ENCODE measurements at regions not wholly inside any gene's neighbourhood (a gene's known extent, or its start where the extent isn't known, plus 50 kb on each side); places are given as distances from the start of the nearest gene placed in this dataset.
"Not testable (repeated sequence)": the region's sequence is repeated elsewhere in the genome, so short reads cannot be mapped to it uniquely, and the experiment has no call there.

DNA sequence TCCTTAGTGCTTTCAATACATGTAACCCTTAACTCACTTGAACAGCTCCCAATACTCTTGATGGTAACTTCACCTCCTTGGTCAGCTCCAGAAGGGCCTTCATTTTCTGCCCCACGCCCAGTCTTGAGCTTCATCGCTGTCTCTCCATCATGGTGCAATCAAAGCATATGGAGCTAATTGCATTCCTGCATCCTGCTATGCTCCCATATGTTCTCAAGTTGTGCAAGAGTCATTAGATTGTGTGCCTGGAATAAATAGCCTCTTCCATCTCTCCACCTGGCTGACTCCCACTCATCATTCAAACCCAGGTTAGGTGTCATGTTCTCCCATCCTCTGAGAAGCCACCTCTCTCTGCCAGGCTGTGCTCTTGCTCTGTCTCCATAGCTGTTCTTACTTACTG is 364.5 kb upstream of the RGPD4 start:
- no peak for DNase-seq (ENCODE audit: low read depth)

DNA sequence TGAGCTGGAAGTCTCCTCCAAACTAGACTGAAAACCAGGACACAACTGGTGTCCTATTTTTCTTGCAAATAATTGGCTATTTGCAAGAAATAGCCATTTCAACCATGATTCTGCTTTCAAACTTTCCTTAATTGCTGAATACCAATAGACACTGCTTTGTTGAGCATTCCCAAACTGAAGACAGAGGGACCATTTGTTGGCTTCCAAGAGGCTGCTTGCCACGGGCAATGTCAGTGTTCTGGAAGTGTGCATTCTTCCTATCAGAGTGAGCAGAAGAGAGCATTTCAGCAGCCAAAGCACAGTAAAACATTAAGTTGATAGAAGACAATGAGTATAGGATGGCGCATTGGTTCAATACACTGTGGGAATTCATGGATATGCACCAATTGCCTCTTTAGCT is 360.5 kb upstream of the RGPD4 start:
- DNase-seq (ENCODE audit: low read depth), result no peak

DNA sequence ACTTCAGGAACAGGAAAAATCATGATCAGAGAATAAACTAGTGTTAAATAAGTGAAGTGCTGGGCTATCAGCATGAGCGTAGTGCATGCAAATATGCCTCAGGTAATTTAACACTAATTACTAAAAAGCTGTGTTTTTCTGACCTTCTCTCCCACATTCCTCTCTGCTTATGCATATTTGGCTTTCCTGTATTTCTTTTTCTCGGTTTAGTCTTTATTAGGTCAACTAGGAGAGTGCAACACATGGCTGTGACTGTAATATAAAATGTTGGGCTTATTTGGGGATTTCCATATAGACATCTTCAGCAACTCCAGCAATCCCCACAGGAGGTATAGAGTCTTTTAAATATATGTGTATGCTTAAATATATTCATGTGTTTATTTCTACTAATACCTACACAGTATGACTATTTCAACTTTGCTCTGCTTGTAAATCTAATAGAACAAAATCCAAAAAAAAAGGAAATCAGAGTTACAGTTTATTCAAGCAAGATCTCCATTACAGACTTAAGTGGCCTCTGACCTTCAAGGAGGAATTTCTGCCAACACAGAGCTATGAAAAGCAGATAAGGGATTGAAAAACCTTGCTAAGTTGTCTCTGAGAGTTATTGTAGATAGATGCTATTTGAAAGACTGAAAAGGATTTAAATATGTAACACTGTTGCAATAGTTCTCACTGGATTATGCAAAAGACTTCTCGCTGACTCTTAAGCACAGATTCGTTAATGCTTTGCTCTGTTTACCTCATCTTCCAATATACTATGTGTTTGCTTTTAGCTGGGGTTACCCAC is 359.5 kb upstream of the RGPD4 start:
- no peak for DNase-seq (ENCODE audit: low read depth)

DNA sequence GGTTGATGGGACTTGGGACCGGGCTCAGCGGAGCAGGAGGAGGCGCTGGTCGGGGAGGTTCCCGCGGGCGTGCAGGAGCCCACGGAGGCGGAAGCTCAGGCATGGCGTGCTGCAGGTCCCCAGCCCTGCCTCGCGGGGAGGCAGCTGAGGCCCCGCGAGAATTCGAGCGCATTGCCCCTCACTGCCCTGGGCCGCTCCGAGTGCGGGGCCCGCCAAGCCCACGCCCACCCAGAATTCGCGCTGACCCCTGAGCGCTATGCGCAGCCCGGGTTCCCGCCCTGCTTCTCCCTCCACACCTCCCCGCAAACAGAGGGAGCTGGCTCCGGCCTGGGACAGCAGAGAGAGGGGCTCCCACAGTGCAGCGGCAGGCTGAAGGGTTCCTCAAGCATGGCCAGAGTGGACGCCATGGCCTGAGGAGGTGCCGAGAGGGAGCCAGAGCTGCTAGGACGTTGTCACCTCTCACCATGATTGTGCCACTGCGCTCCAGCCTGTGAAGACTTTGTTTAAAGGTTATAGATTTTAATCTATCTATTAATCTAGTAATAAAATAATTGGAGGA is 357.2 kb upstream of the RGPD4 start:
- no peak for DNase-seq (ENCODE audit: low read depth)

DNA sequence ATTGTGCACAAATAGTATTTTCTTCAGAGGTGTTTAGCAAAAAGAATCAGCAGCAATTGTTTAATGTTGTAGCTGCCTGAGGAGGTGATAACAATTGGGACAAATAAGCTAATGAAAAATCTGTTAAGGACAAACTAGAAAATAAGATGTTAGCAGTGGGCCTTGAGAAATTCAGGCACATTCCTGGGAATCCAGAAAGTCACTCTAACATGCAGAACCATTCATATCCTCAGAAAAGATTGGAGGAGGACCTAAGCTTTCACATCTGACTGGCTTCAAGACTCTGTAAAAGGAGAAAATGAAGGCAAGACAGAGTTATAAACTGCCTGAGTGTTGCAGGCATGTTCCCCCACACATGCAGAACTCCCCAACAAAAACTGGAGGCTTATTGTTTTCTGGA is 353.5 kb upstream of the RGPD4 start:
- DNase-seq (ENCODE audit: low read depth), result no peak

- no peak for DNase-seq (ENCODE audit: low read depth)
These were observed 350.8 kb upstream of the RGPD4 start for GRCh38 chr2:107475859-107476258.

GRCh38 chr2:107502539-107502938 is 324.2 kb upstream of the RGPD4 start:
- DNase-seq (ENCODE audit: low read depth), result no peak

DNA sequence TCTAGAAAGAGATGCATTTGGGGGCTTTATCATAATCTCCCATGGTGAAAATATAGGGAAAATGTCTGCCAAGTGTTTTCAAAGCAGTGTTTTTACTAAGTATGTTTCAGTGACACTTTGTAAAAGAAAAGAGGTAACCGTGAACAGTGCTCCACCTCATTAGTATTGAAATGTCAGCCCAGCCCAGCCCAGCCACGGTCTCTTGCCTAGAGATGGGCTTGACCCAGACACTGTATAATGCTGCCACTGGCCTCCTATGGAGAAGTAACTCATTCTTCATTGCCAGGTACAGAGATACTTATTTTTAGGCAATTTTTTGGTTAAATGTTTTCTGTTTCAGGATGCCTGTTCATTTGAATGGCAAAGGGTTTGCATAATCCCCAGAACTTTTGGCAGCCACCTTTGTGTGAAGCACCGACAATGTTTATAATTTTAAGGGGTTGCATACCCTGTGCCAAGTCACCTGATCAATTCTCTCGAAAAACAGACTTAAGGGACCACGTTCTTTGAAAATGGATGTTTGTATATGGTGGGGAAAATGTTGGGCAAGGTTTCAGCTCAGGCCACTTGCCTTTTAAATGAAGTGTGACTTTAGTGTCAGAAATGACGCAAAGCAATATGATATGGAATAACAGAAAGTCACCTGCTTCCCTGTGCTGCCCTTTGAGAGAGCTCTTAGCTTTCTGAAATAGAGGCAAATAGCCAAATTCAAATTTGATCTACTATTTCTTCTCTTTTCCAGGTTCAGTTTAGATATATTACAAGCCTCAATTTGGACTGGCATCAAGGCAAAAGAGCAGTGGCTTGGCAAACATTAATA is 314.5 kb upstream of the RGPD4 start:
- no peak for DNase-seq (ENCODE audit: low read depth)

DNA sequence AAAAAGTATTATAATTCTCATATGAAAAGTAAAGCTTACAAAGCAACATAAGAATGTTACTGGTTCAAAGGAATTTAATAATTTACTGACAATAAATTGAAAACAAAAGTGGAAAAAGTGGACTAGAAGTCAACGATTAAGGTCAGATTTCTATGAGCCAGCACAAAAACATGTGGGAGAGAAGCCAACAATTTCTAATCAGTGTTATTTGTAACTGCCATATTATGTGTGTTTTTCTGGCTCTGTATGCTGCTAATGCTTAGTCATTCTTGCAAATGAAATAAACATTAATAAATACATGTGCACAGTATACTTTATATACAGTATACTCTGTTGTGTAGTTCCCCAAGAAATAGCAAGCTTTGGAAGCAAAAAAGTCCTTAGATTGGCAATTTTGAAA is 301.3 kb upstream of the RGPD4 start:
- DNase-seq (ENCODE audit: low read depth), result peak; percentile 18

- DNase-seq (ENCODE audit: low read depth), result no peak
These were observed 297.5 kb upstream of the RGPD4 start for GRCh38 chr2:107529146-107529545.

GRCh38 chr2:107530046-107530445 is 296.6 kb upstream of the RGPD4 start:
- DNase-seq (ENCODE audit: low read depth), result no peak

GRCh38 chr2:107534926-107535325 is 291.8 kb upstream of the RGPD4 start:
- no peak for DNase-seq (ENCODE audit: low read depth)

DNA sequence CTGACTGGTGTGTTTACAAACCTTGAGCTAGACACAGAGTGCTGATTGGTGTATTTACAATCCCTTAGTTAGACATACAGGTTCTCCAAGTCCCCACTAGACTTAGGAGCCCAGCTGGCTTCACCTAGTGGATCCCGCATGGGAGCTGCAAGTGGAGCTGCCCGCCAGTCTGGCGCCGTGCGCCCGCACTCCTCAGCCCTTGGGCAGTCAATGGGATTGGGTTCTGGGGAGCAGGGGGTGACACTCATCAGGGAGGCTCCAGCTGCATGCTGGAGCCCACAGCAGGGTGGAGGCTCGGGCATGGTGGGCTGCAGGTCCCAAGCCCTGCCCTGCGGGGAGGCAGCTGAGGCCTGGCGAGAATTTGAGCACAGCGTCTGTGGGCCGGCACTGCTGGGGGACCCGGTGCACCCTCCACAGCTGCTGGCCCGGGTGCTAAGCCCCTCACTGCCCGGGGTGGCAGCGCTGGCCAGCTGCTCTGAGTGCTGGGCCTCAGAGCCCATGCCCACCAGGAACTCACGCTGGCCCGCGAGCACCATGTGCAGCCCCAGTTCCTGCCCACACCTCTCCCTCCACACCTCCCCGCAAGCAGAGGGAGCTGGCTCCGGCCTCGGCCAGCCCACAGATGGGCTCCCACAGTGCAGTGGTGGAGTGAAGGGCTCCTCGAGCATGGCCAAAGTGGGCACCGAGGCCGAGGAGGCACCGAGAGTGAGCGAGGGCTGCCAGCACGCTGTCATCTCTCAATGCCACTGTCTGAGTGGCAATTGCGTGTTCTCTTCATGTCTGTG is 290.6 kb upstream of the RGPD4 start:
- DNase-seq (ENCODE audit: low read depth), result not testable (repeated sequence)

DNA sequence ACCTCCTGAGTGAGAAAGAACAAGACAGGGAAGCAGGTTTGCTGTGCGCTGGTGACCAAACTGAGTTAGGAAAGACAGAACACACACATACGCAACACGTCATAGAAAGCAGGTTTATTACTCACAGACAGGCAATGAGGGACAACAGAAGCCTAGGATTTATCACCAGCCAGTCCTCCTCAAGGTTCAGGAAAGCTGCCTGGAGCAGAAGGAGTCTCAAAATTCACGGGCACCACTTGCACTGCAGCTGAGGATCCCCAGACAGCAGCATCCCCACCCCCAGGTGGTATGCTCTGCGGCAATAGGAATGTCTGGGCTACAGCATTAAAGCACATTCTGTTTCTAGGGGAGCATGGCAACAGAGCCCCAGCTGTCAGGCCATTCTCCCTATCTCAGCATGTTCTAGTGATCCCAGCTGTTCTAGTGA is 284.4 kb upstream of the RGPD4 start:
- no peak for DNase-seq (ENCODE audit: low read depth)

DNA sequence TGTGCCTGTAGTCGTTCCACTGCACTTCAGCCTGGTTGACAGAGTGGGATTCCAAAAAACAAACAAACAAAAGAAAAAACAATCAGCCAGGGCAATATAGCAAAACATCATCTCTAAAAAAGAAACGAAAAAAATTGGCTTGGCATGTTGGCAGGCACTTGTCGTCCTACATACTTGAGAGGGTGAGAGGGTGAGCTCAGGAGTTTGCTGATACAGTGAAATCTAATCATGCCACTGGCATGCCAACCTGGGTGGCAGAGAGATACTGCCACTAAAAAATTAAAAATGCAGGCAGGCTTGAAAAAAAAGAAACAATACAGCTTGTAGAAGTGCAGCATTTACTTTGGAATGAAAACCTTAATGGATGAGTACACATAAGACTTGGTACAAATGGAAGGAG is 282.9 kb upstream of the RGPD4 start:
- DNase-seq (ENCODE audit: low read depth), result no peak

- no peak for DNase-seq (ENCODE audit: low read depth)
These were observed 281.6 kb upstream of the RGPD4 start for GRCh38 chr2:107545066-107545465.

- no peak for DNase-seq (ENCODE audit: low read depth)
These were observed 280.8 kb upstream of the RGPD4 start for GRCh38 chr2:107545851-107546250.

- DNase-seq (ENCODE audit: low read depth), result no peak
These were observed 278.5 kb upstream of the RGPD4 start for GRCh38 chr2:107548216-107548615.

GRCh38 chr2:107553046-107553445 is 273.6 kb upstream of the RGPD4 start:
- DNase-seq (ENCODE audit: low read depth), result no peak

- DNase-seq (ENCODE audit: low read depth), result peak; percentile 9
These were observed 273.2 kb upstream of the RGPD4 start for GRCh38 chr2:107553539-107553938.

DNA sequence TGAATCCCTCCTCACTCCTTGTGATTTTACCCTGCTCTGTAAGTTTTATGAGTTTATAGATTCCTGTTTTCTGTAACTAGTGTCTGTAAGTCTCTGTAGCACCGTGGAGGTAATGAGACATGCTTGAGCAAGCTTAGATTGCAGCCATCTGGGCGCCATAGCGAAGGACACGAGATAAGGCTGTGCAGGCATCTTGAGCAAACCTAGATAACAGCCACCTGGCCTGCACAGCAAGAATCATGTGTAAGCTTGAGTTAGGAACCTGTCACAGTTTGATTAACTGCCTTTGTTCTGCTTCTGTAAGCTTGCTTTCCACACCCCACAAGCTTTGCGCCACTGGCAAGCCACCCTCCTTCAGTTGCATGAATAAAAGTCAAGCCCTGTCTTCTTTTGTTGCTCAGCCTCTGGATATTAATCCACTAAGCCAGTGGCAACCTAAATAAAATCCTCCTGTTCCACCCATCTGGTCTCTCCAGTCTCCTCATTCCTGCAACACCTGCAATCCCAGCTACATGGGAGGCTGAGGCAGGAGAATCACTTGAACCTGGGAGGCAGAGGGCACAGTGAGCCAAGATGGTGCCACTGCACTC is 270.6 kb upstream of the RGPD4 start:
- no peak for DNase-seq (ENCODE audit: low read depth)

- DNase-seq (ENCODE audit: low read depth), result no peak
These were observed 268.4 kb upstream of the RGPD4 start for GRCh38 chr2:107558295-107558694.

All from HS-5 (cell line).